ENCODE measurements at regions not wholly inside any gene's neighbourhood (a gene's known extent, or its start where the extent isn't known, plus 50 kb on each side); places are given as distances from the start of the nearest gene placed in this dataset.

- ATAC-seq (replicated peaks in 1 of 2): no peak
- Mint-ChIP-seq H3K4me1 (ENCODE audit: low read depth) (no peaks in the 10 kb centered on the region), H3K9me3 (peaks cover 3 to 4% of the 10 kb centered on the region in 2 donors), H3K4me3 (no peak overlapping the region), H3K27me3 (ENCODE audit: low read depth) (no peaks in the 10 kb centered on the region), H3K36me3 (ENCODE audit: insufficient read depth in 2 of 2) (no peaks in the 10 kb centered on the region), H3K27ac (no peak overlapping the region)
- no peak for DNase-seq
Observed at GRCh38 chr2:142332196-142332595, 201.4 kb upstream of the LRP1B start.

GRCh38 chr2:142330458-142330857 lies 199.6 kb upstream of the LRP1B start:
- Mint-ChIP-seq H3K4me1 (ENCODE audit: low read depth) (no peaks in the 10 kb centered on the region), H3K9me3 (peaks cover 3 to 4% of the 10 kb centered on the region in 2 donors), H3K4me3 (no peak overlapping the region), H3K36me3 (ENCODE audit: insufficient read depth in 2 of 2) (no peaks in the 10 kb centered on the region), H3K27me3 (ENCODE audit: low read depth) (no peaks in the 10 kb centered on the region), H3K27ac (no peak overlapping the region)
- ATAC-seq (replicated peaks in 1 of 2) (no peak), DNase-seq (no peak)

GRCh38 chr2:142325870-142326269 lies 195.1 kb upstream of the LRP1B start:
- Mint-ChIP-seq H3K27ac (no peak overlapping the region), H3K9me3 (peaks cover 0 to 6% of the 10 kb centered on the region in 2 donors), H3K36me3 (ENCODE audit: insufficient read depth in 2 of 2) (no peaks in the 10 kb centered on the region), H3K4me1 (ENCODE audit: low read depth) (no peaks in the 10 kb centered on the region), H3K4me3 (no peak overlapping the region), H3K27me3 (ENCODE audit: low read depth) (no peaks in the 10 kb centered on the region)
- DNase-seq (no peak), ATAC-seq (replicated peaks in 1 of 2) (no peak)

DNA sequence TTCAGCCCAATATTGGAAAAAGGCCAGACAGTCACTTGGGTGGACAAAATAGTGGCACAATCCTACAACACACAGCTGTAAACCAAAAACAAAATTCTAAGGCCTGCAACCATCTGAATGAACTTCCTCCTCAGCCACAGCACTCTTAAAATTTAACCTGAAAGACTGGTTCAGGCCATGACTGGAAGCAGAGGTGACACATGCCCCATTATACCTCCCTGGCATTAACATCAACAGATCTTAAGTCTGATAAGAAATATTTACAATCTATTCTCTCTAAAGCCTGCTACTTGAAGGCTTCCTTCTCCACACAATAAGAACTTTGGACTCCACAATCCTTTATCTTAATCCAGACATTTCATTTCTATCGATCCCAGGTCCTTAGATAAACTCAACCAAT lies 192.4 kb upstream of the LRP1B start:
- no peaks in the 10 kb centered on the region for H3K36me3 Mint-ChIP-seq (ENCODE audit: insufficient read depth in 2 of 2)
- ATAC-seq (replicated peaks in 1 of 2) (no peak), DNase-seq (no peak)
- no peak overlapping the region for H3K27ac Mint-ChIP-seq
- H3K27me3 Mint-ChIP-seq (ENCODE audit: low read depth): no peaks in the 10 kb centered on the region
- H3K4me3 Mint-ChIP-seq: no peak overlapping the region
- H3K9me3 Mint-ChIP-seq: peaks cover 0 to 6% of the 10 kb centered on the region in 2 donors
- H3K4me1 Mint-ChIP-seq (ENCODE audit: low read depth): no peaks in the 10 kb centered on the region

DNA sequence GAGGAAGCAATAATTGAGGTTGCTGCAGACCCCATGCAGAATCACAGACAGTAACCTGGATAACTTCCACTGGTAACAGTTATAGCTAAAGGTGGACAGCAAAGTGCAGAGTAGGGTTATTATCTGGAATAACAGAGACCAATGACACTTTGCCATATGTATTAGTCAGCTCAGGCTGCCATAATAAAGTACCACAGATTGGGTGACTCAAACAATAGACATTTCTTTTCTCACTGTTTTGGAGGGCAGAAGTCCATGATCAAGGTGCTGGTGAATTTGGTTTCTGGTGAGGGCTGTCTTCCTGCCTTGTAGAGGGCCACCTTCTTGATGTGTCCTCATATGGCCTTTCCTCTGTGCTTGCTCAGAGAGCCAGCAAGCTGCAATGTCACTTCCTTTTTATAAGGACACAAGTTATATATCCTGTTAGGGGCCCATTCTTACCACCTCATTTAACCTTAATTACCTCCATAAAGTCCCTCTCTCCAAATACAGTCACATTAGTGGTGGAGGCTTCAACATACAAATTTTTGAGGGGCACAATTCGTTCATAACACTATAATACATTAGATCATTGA lies 191.0 kb upstream of the LRP1B start:
- H3K27ac Mint-ChIP-seq: no peak overlapping the region
- H3K4me3 Mint-ChIP-seq: no peak overlapping the region
- H3K4me1 Mint-ChIP-seq (ENCODE audit: low read depth): no peaks in the 10 kb centered on the region
- DNase-seq (no peak), ATAC-seq (replicated peaks in 1 of 2) (no peak)
- H3K36me3 Mint-ChIP-seq (ENCODE audit: insufficient read depth in 2 of 2): no peaks in the 10 kb centered on the region
- peaks cover 0 to 6% of the 10 kb centered on the region in 2 donors for H3K9me3 Mint-ChIP-seq
- no peaks in the 10 kb centered on the region for H3K27me3 Mint-ChIP-seq (ENCODE audit: low read depth)

DNA sequence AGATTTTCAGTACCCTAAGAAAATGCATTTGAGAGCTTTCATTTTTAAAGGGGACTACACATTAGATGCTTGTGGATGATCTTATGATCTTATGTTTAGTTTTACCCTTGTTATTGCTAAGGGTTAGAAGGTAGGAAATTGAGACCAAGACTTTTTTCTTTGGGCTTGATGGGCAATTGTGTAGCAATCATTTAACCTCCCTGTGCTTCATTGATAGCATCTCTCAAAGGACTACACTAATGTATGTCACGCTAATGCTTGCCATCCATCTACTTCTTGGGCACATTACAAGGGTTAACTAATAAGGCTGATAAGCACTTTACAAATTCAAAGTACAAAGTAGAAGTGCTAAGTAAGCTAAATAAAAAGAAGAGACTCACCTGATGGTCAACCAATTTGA lies 189.3 kb upstream of the LRP1B start:
- no peaks in the 10 kb centered on the region for H3K27me3 Mint-ChIP-seq (ENCODE audit: low read depth)
- DNase-seq (no peak), ATAC-seq (replicated peaks in 1 of 2) (no peak)
- peaks cover 0 to 6% of the 10 kb centered on the region in 2 donors for H3K9me3 Mint-ChIP-seq
- no peaks in the 10 kb centered on the region for H3K4me1 Mint-ChIP-seq (ENCODE audit: low read depth)
- H3K36me3 Mint-ChIP-seq (ENCODE audit: insufficient read depth in 2 of 2): no peaks in the 10 kb centered on the region
- no peak overlapping the region for H3K4me3 Mint-ChIP-seq
- no peak overlapping the region for H3K27ac Mint-ChIP-seq

- H3K9me3 Mint-ChIP-seq: peaks cover 0 to 6% of the 10 kb centered on the region in 2 donors
- H3K4me3 Mint-ChIP-seq: no peak overlapping the region
- no peaks in the 10 kb centered on the region for H3K36me3 Mint-ChIP-seq (ENCODE audit: insufficient read depth in 2 of 2)
- H3K27ac Mint-ChIP-seq: no peak overlapping the region
- ATAC-seq (replicated peaks in 1 of 2) (no peak), DNase-seq (no peak)
- no peaks in the 10 kb centered on the region for H3K4me1 Mint-ChIP-seq (ENCODE audit: low read depth)
- H3K27me3 Mint-ChIP-seq (ENCODE audit: low read depth): no peaks in the 10 kb centered on the region
Observed at GRCh38 chr2:142316049-142316448, 185.2 kb upstream of the LRP1B start.

- peaks cover 2 to 10% of the 10 kb centered on the region in 2 donors for H3K9me3 Mint-ChIP-seq
- no peak for DNase-seq
- H3K4me3 Mint-ChIP-seq: no peak overlapping the region
- H3K36me3 Mint-ChIP-seq (ENCODE audit: insufficient read depth in 2 of 2): no peaks in the 10 kb centered on the region
- ATAC-seq (replicated peaks in 1 of 2): no peak
- no peaks in the 10 kb centered on the region for H3K27me3 Mint-ChIP-seq (ENCODE audit: low read depth)
- H3K27ac Mint-ChIP-seq: no peak overlapping the region
- no peaks in the 10 kb centered on the region for H3K4me1 Mint-ChIP-seq (ENCODE audit: low read depth)
Observed at GRCh38 chr2:142315346-142315745, 184.5 kb upstream of the LRP1B start.

DNA sequence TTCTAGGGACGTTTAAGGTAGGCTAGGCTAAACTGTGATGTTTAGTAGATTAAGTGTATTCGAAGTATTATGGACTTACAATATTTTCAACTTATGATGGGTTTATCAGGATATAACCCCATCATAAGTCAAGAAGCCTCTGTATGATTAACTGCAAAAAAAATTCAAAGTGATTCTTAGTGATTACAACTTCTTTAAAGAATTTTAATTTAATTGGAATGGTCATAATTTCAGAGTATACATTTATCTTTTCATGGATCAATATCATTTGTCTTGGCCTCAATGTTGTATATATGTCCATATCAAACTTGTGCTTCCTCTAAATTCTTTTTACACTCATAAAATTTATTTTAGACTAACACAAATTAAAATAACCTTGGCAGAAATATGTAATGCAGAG lies 183.3 kb upstream of the LRP1B start:
- ATAC-seq (replicated peaks in 1 of 2): no peak
- Mint-ChIP-seq H3K27me3 (ENCODE audit: low read depth) (no peaks in the 10 kb centered on the region), H3K4me1 (ENCODE audit: low read depth) (no peaks in the 10 kb centered on the region), H3K9me3 (peaks cover 2 to 10% of the 10 kb centered on the region in 2 donors), H3K27ac (no peak overlapping the region), H3K4me3 (no peak overlapping the region), H3K36me3 (ENCODE audit: insufficient read depth in 2 of 2) (no peaks in the 10 kb centered on the region)
- DNase-seq: no peak

DNA sequence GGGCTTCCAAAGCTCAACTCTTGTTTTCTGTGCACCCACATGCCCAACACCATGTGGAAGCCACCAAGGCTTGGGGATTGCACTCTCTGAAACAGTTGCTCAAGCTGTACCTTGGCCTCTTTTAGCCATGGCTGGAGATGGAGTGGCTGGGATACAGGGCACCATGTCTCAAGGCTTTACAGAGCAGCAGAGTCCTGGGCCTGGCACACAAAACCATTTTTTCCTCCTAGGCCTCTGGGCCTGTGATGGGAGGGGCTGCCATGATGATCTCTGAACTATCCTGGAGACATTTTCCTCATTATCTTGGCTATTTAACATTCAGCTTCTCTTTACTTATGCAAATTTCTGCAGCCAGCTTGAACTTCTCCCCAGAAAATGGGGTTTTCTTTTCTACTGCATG lies 179.7 kb upstream of the LRP1B start:
- Mint-ChIP-seq H3K9me3 (peaks cover 2 to 12% of the 10 kb centered on the region in 2 donors), H3K27me3 (ENCODE audit: low read depth) (no peaks in the 10 kb centered on the region), H3K27ac (no peak overlapping the region), H3K4me1 (ENCODE audit: low read depth) (no peaks in the 10 kb centered on the region), H3K36me3 (ENCODE audit: insufficient read depth in 2 of 2) (no peaks in the 10 kb centered on the region), H3K4me3 (no peak overlapping the region)
- ATAC-seq (replicated peaks in 1 of 2) (no peak), DNase-seq (no peak)

DNA sequence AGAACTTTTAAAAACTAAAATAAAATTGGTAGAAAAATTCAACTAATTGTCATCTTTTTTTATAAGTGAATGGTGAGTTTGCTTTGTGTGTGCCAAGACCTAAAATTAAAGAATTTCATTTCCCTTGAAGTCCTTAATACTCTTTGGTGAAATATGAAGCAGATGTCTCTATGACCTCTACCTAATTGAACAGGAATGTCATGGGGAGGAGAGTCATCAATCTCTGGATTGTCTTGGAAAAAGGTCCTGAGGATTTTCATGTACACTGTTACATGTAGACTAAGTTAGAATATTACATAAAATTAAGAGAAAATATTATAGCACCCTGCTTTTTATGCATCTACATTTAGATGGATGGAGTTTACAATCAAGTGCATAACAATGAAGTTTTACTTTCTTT lies 177.9 kb upstream of the LRP1B start:
- H3K27ac Mint-ChIP-seq: no peak overlapping the region
- no peak for ATAC-seq (replicated peaks in 1 of 2)
- H3K4me3 Mint-ChIP-seq: no peak overlapping the region
- H3K9me3 Mint-ChIP-seq: peaks cover 4 to 17% of the 10 kb centered on the region in 2 donors
- no peaks in the 10 kb centered on the region for H3K4me1 Mint-ChIP-seq (ENCODE audit: low read depth)
- H3K36me3 Mint-ChIP-seq (ENCODE audit: insufficient read depth in 2 of 2): no peaks in the 10 kb centered on the region
- DNase-seq: no peak
- H3K27me3 Mint-ChIP-seq (ENCODE audit: low read depth): no peaks in the 10 kb centered on the region

DNA sequence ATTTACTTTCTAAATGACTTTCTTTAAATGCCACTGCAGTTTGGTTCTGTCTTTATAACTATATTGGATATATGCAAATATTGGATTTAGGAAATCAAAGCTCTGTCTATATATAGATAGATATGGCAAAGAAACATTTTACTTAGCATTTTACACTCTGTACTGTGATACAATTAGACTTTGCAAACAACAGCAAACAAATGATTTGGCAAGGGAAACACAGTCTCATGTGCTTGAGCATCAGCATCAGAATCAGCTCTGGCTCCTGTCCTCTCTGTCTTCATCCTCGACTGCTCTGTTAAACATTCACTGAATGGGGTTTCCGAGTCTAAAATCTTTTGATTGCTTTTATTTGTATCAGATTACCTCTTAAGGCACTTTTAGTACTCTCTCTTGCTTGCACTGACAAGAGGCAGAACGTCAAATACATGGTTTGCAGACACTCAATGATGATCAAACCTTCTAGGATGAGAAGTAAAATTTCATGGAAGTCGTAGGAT lies 176.8 kb upstream of the LRP1B start:
- H3K27ac Mint-ChIP-seq: no peak overlapping the region
- H3K4me1 Mint-ChIP-seq (ENCODE audit: low read depth): no peaks in the 10 kb centered on the region

GRCh38 chr2:142307086-142307485 lies 176.3 kb upstream of the LRP1B start:
- H3K27me3 Mint-ChIP-seq (ENCODE audit: low read depth): no peaks in the 10 kb centered on the region
- peaks cover 4 to 17% of the 10 kb centered on the region in 2 donors for H3K9me3 Mint-ChIP-seq
- H3K36me3 Mint-ChIP-seq (ENCODE audit: insufficient read depth in 2 of 2): no peaks in the 10 kb centered on the region
- no peaks in the 10 kb centered on the region for H3K4me1 Mint-ChIP-seq (ENCODE audit: low read depth)
- no peak overlapping the region for H3K27ac Mint-ChIP-seq
- ATAC-seq (replicated peaks in 1 of 2) (no peak), DNase-seq (no peak)
- no peak overlapping the region for H3K4me3 Mint-ChIP-seq

More for the DNA sequence above, 176.8 kb upstream of the LRP1B start:
- no peaks in the 10 kb centered on the region for H3K27me3 Mint-ChIP-seq (ENCODE audit: low read depth)
- H3K4me3 Mint-ChIP-seq: no peak overlapping the region
- ATAC-seq (replicated peaks in 1 of 2): no peak
- no peaks in the 10 kb centered on the region for H3K36me3 Mint-ChIP-seq (ENCODE audit: insufficient read depth in 2 of 2)
- H3K9me3 Mint-ChIP-seq: peaks cover 4 to 17% of the 10 kb centered on the region in 2 donors
- no peak for DNase-seq

DNA sequence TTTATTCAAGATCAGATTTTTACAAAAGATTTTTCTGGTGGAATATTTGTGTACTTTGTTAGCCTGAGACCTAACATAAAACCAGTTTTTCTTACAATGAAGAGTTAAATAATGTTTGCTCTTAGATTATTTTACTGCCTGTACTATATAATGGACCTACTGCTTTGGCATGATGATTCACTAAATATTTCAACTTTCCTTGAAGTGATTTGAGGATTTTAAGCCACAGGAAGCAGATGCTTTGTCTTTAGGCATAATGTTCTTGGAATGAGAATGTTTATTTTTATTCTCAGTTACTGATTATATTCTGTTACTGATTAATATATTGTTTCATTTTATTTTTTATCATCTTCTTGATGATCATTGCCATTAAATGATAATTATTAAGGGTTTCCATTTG lies 175.3 kb upstream of the LRP1B start:
- no peaks in the 10 kb centered on the region for H3K27me3 Mint-ChIP-seq (ENCODE audit: low read depth)
- H3K9me3 Mint-ChIP-seq: peaks cover 5 to 13% of the 10 kb centered on the region in 2 donors
- no peak overlapping the region for H3K4me3 Mint-ChIP-seq
- ATAC-seq (replicated peaks in 1 of 2) (no peak), DNase-seq (no peak)
- no peaks in the 10 kb centered on the region for H3K4me1 Mint-ChIP-seq (ENCODE audit: low read depth)
- no peaks in the 10 kb centered on the region for H3K36me3 Mint-ChIP-seq (ENCODE audit: insufficient read depth in 2 of 2)
- H3K27ac Mint-ChIP-seq: no peak overlapping the region

Data from activated T-cell treated with anti-CD3 and anti-CD28 coated beads, Interleukin-2, amount 50 U/mL, for 72 hours (primary cell).